ENCODE measurements at regions not wholly inside any gene's neighbourhood (a gene's known extent, or its start where the extent isn't known, plus 50 kb on each side); places are given as distances from the start of the nearest gene placed in this dataset.

GRCh38 chr6:18613319-18613925 lies 226.3 kb downstream of the RNF144B start:
- Mint-ChIP-seq H3K9me3 (peaks cover 13% of the 10 kb centered on the region), H3K4me1 (peaks cover 3% of the 10 kb centered on the region), H3K27ac (no peak overlapping the region), H3K36me3 (no peaks in the 10 kb centered on the region), H3K4me3 (no peak overlapping the region), H3K27me3 (ENCODE audit: low read depth) (peaks cover 43% of the 10 kb centered on the region)
- TF ChIP-seq, protein P1, sequence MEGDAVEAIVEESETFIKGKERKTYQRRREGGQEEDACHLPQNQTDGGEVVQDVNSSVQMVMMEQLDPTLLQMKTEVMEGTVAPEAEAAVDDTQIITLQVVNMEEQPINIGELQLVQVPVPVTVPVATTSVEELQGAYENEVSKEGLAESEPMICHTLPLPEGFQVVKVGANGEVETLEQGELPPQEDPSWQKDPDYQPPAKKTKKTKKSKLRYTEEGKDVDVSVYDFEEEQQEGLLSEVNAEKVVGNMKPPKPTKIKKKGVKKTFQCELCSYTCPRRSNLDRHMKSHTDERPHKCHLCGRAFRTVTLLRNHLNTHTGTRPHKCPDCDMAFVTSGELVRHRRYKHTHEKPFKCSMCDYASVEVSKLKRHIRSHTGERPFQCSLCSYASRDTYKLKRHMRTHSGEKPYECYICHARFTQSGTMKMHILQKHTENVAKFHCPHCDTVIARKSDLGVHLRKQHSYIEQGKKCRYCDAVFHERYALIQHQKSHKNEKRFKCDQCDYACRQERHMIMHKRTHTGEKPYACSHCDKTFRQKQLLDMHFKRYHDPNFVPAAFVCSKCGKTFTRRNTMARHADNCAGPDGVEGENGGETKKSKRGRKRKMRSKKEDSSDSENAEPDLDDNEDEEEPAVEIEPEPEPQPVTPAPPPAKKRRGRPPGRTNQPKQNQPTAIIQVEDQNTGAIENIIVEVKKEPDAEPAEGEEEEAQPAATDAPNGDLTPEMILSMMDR (IDR thresholded peaks at IDR 0.05; ENCODE audit: unreplicated experiment), result no peak
- DNase-seq (ENCODE audit: low spot score in 2 of 2, unreplicated experiment in 2 of 2), result no peak

- no peaks in the 10 kb centered on the region for H3K36me3 Mint-ChIP-seq
- TF ChIP-seq, protein P1 (IDR thresholded peaks at IDR 0.05; ENCODE audit: unreplicated experiment), result no peak
- H3K27ac Mint-ChIP-seq, result no peak overlapping the region
- peaks cover 15% of the 10 kb centered on the region for H3K9me3 Mint-ChIP-seq
- no peak overlapping the region for H3K4me3 Mint-ChIP-seq
- no peaks in the 10 kb centered on the region for H3K4me1 Mint-ChIP-seq
- peaks cover 4% of the 10 kb centered on the region for H3K27me3 Mint-ChIP-seq (ENCODE audit: low read depth)
- no peak for DNase-seq (ENCODE audit: low spot score in 2 of 2, unreplicated experiment in 2 of 2)
These were observed 242.4 kb downstream of the RNF144B start for GRCh38 chr6:18629571-18629970.

DNA sequence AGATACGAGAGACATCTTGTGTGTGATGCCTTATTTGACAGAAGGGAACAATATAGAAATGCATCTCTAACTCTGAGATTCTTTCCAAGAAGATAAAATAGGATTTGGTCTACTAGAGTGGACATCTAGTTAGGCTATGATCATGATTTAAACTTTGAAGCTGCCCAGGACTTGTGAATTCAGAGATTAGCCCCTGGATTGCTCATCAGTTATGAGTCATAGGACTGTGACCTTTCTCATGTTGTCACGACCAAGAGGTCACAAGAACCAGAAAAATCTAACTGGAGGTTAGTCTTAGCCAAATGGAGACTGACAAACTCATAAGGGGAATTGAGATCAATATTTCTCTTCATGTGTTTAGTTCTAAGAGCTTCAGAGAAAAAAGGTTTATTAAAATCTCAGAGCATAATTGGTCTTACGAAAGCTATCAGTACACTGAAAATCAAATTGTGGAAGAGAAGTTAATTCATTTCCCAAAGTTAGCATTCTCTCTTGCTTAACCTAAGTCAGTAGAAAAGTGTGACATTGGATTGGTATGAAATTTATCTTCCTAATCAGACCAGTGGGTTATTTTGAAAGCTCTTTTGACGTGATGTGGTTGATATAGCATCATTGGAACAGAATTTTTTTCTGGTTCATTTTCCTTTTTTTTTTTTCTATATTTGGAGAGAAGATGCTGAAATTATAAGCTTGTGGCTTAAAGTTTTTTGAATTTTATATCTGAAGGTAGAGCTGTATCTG lies 245.7 kb downstream of the RNF144B start:
- H3K4me3 Mint-ChIP-seq, result no peak overlapping the region
- DNase-seq (ENCODE audit: low spot score in 2 of 2, unreplicated experiment in 2 of 2), result no peak
- TF ChIP-seq, protein P1 (IDR thresholded peaks at IDR 0.05; ENCODE audit: unreplicated experiment), result no peak
- no peak overlapping the region for H3K27ac Mint-ChIP-seq
- peaks cover 18% of the 10 kb centered on the region for H3K27me3 Mint-ChIP-seq (ENCODE audit: low read depth)
- no peaks in the 10 kb centered on the region for H3K9me3 Mint-ChIP-seq
- no peaks in the 10 kb centered on the region for H3K4me1 Mint-ChIP-seq
- H3K36me3 Mint-ChIP-seq, result no peaks in the 10 kb centered on the region

DNA sequence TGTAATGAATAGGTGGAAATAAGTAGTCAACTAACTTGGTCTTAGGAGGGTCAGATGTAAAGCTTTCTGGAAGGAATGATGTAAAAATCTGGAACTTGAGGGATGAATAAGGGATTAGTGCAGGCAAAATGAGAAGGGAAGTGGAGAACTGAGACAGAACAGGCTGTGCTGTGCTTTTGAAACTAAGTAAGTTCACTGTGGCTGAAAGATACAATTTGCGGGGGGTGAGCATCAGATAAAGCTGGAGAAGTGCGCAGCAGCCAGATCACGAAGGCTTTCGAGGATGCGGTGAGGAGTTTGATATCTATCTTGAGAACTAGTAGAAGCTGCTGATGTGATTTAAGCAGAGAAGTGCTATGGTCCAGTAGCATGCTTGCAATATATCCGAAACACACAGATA lies 247.8 kb downstream of the RNF144B start:
- Mint-ChIP-seq H3K36me3 (no peaks in the 10 kb centered on the region), H3K9me3 (no peaks in the 10 kb centered on the region), H3K27ac (no peak overlapping the region), H3K27me3 (ENCODE audit: low read depth) (peaks cover 29% of the 10 kb centered on the region), H3K4me1 (no peaks in the 10 kb centered on the region), H3K4me3 (no peak overlapping the region)
- TF ChIP-seq, protein P1 (IDR thresholded peaks at IDR 0.05; ENCODE audit: unreplicated experiment), result no peak
- no peak for DNase-seq (ENCODE audit: low spot score in 2 of 2, unreplicated experiment in 2 of 2)

DNA sequence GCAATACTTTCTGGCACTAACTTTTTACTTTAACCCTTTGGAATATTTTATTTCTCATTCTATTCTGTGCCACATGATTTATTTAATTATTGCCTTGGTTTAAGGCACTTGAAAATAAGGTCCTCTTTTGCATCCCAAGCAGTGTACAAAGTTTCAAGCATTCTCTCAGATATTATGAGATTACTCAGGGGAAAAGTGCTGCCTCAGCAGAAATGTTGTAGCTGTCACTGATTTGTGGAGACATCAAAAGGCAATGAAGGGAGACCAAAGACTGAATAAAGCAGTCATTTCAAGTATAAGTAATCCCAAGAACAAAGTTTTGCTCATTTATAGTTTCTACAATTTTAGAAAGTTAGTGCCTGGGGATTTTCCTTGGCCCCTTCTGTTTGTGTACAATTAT lies 253.0 kb downstream of the RNF144B start:
- peaks cover 15% of the 10 kb centered on the region for H3K9me3 Mint-ChIP-seq
- H3K4me1 Mint-ChIP-seq, result no peaks in the 10 kb centered on the region
- H3K27ac Mint-ChIP-seq, result no peak overlapping the region

More for the DNA sequence above, 253.0 kb downstream of the RNF144B start:
- no peaks in the 10 kb centered on the region for H3K36me3 Mint-ChIP-seq
- no peak overlapping the region for H3K4me3 Mint-ChIP-seq
- TF ChIP-seq, protein P1 (IDR thresholded peaks at IDR 0.05; ENCODE audit: unreplicated experiment), result no peak
- no peak for DNase-seq (ENCODE audit: low spot score in 2 of 2, unreplicated experiment in 2 of 2)
- H3K27me3 Mint-ChIP-seq (ENCODE audit: low read depth), result peaks cover 21% of the 10 kb centered on the region
